Cardiac fibroblast (primary cell): ENCODE measurements at regions not wholly inside any gene's neighbourhood (a gene's known extent, or its start where the extent isn't known, plus 50 kb on each side); places are given as distances from the start of the nearest gene placed in this dataset.

ENCODE experiments used
- DNase-seq, 2 donors: peaks; one replicate each; pipeline versions ENCODE4 v3.0.0 to v3.0.0-alpha.2; 2010; ENCODE audit warnings: low read depth in 2 of 2
- H3K4me3 ChIP-seq, 2 donors: replicated peaks in 1 of 2; 1 replicate in 1 of 2; 2 replicates in 1 of 2; pipeline ENCODE4 v1.5.1; 2011; ENCODE audit warnings: low read depth in 2 of 2, low read length in 2 of 2, mild to moderate bottlenecking in 2 of 2, moderate library complexity in 1 of 2
- CTCF ChIP-seq: IDR thresholded peaks from one replicate; pipeline ENCODE4 v1.5.1; 2011; ENCODE audit warnings: low read depth, mild to moderate bottlenecking, low read length, inconsistent platforms

GRCh38 chr13:29959086-29959485, 108.7 kb upstream of the UBL3 start:
- no peak for DNase-seq
- no peak for TF ChIP-seq CTCF
- no peak overlapping the region for H3K4me3 ChIP-seq

GRCh38 chr13:29958476-29958875, 108.1 kb upstream of the UBL3 start:
- no peak for TF ChIP-seq CTCF
- no peak overlapping the region for H3K4me3 ChIP-seq
- no peak for DNase-seq

GRCh38 chr13:29957320-29957719, 106.9 kb upstream of the UBL3 start:
- TF ChIP-seq CTCF, result no peak
- no peak overlapping the region for H3K4me3 ChIP-seq
- DNase-seq, result no peak

GRCh38 chr13:29956853-29957252, 106.4 kb upstream of the UBL3 start:
- TF ChIP-seq CTCF, result no peak

GRCh38 chr13:29955137-29955650, 104.8 kb upstream of the UBL3 start:
- no peak for TF ChIP-seq CTCF
- DNase-seq, result no peak
- no peak overlapping the region for H3K4me3 ChIP-seq

More at GRCh38 chr13:29956853-29957252, 106.4 kb upstream of the UBL3 start:
- no peak for DNase-seq
- H3K4me3 ChIP-seq, result no peak overlapping the region

GRCh38 chr13:29954082-29955028, 103.9 kb upstream of the UBL3 start:
- no peak for TF ChIP-seq CTCF
- no peak overlapping the region for H3K4me3 ChIP-seq
- DNase-seq, result no peak
